Suppressor macrophage (primary cell): ENCODE measurements at regions not wholly inside any gene's neighbourhood (a gene's known extent, or its start where the extent isn't known, plus 50 kb on each side); places are given as distances from the start of the nearest gene placed in this dataset.
"Not testable (repeated sequence)": the region's sequence is repeated elsewhere in the genome, so short reads cannot be mapped to it uniquely, and the experiment has no call there.

ENCODE experiments used
- DNase-seq, 4 experiments: peaks; one replicate each; pipeline ENCODE4 v3.0.0-alpha.2; 2020 to 2022

DNA sequence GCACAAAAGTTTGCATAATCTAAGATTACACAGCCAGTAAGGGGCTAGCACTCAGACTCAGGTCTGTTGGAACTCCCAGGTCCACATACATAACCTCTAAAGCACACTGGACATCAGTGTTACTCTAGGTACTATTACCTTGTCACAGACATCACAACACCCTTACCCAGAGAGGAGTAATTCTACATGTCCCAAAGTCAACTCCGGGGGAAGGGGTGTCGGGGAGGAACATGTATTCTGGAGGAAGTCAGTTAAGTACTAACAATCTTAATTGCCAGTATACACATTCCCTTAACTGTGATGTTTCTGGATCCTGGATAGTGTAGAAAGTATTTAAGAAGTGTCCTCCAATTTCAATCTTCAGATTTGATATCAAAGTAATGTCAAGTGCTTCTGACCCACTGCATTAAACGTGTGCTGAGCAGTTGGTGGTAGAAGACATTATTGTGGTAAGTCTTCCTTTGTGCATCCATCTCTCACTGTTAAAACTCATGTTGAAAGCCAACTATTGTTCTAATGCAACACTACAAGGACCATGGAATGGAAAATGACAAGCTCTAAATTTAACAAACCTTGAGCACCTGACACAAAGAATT is 155.4 kb downstream of the CRPPA start:
- no peak for DNase-seq

- DNase-seq, result no peak
Observed at GRCh38 chr7:16264823-16265804, 156.2 kb downstream of the CRPPA start.

- DNase-seq, result no peak
Observed at GRCh38 chr7:16264036-16264819, 157.1 kb downstream of the CRPPA start.

DNA sequence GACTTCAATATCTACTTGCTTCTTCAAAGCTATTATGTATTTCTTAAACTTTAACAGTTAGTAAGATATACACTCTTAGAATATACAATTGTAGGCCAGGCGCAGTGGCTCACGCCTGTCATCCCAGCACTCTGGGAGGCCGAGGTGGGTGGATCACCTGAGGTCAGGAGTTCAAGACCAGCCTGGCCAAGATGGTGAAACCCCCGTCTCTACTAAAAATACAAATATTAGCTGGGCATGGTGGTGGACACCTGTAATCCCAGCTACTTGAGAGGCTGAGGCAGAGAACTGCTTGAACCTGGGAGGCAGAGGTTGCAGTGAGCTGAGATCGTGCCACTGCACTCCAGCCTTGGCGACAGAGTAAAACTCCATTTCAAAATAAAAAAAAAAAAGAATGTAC is 158.0 kb downstream of the CRPPA start:
- DNase-seq, result not testable (repeated sequence)

DNA sequence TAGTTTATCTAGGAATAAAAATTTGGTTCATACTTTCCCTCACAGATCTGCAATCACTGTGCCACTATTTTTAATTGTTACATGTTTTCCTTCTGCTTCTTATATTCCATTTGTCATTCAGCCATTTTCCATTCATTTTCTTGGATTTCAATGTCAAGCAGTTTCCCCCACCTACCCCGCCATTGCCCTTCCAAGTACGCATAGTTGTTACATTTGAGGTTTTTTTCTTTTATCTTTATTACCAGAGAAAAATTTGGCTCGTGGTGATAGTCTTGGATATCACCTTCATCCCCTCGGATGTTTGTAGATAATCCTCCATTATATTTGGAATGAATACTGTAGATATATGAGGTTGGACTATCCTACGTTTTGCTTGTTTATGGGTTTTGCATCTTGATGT is 159.7 kb downstream of the CRPPA start:
- no peak for DNase-seq

GRCh38 chr7:16261100-16261499 is 160.2 kb downstream of the CRPPA start:
- no peak for DNase-seq

DNA sequence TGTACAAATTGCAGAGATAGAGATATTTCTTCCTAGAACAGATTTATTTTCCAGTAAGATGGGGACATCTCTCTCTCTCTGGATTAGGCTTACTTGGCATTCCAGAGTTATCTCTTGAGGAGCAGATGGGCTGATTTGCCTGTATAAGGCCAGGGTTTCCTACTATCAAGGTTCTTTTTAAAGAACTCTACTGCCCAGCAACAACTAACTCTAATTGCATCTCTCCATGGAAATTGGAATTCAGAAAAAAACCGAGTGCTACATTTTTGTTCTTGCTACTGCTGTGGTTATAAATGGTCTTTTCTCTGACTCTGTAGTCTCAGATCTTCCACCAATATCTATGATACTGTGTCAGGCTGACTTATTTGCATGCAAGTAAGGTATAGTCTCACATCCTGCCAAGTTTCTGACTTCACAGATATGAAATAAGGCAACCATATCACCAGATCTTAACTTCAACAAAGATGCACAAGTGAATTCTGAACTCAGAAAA is 161.1 kb downstream of the CRPPA start:
- no peak for DNase-seq

- DNase-seq, result not testable (repeated sequence)
Observed at GRCh38 chr7:16256419-16256818, 164.9 kb downstream of the CRPPA start.

GRCh38 chr7:16255952-16256351 is 165.4 kb downstream of the CRPPA start:
- DNase-seq, result not testable (repeated sequence)

DNA sequence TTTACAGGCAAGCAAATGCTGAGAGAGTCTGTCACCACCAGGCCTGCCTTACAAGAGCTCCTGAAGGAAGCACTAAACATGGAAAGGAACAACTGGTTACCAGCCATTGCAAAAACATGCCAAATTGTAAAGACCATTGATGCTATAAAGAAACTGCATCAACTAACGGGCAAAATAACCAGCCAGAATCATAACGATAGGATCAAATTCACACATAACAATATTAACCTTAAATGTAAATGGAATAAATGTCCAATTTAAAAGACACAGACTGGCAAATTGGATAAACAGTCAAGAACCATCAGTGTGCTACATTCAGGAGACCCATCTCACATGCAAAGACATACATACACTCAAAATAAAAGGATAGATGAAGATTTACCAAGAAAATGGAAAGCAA is 170.7 kb downstream of the CRPPA start:
- DNase-seq, result not testable (repeated sequence)

DNA sequence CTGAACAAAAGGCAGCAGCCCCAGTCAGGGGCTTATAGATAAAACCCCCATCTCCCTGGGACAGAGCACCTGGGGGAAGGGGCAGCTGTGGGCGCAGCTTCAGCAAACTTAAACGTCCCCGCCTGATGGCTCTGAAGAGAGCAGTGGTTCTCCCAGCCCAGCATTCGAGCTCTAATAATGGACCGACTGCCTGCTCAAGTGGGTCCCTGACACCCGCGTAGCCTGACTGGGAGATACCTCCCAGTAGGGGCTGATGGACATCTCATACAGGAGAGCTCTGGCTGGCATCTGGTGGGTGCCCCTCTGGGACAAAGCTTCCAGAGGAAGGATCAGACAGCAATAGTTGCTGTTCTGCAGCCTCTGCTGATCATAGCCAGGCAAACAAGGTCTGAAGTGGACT is 172.1 kb downstream of the CRPPA start:
- DNase-seq, result not testable (repeated sequence)

DNA sequence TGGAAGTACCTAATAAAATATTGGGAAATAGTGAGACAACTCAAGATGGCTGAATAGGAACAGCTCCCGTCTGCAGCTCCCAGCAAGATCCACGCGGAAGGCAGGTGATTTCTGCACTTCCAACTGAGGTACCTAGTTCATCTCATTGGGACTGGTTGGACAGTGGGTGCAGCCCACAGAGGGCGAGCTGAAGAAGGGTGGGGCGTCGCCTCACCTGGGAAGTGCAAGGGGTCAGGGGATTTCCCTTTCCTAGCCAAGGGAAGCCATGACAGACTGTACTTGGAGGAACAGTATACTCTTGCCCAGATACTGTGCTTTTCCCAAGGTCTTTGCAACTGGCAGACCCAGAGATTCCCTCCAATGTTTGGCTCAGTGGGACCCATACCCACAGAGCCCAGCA is 172.8 kb downstream of the CRPPA start:
- DNase-seq, result not testable (repeated sequence)

- no peak for DNase-seq
Observed at GRCh38 chr7:16244469-16244868, 176.9 kb downstream of the CRPPA start.

- no peak for DNase-seq
Observed at GRCh38 chr7:16242920-16243319, 178.4 kb downstream of the CRPPA start.

DNA sequence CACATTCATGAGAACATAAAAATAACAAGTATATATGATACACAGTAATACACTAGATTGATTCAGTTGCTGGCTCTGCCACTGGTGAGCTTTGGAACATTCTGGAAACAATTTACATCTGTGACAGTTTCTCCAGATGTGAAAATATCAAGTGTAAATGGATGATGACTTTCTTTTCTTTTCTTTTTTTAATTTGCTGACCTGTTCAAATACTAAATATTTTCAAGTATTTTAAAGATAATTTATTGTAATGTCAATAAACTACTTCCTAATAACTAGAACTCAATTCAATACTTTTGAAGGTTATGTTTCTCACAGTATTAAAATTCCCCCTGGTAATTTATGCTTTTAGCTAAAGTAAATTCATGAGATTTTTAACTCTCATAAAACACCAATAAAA is 180.3 kb downstream of the CRPPA start:
- DNase-seq, result no peak

DNA sequence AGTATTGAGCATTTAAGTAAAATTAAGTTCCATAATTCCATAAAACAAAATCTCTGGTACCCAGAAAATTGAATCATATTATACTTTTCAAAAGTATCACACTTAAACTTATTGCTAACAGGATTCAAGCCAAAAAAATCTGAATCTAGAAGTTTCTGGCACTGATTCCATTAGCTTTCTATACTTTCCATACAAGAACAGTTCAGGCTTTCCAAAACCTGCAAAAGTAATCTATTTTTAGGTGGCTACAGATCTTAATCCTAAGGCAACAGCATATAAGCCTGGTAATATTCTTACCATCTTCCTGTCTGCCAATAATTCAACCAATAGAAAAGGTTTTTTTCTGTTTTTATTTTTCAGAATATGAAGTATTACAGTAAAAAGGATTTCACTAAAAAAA is 185.0 kb downstream of the CRPPA start:
- no peak for DNase-seq

- no peak for DNase-seq
Observed at GRCh38 chr7:16235147-16236114, 185.9 kb downstream of the CRPPA start.

DNA sequence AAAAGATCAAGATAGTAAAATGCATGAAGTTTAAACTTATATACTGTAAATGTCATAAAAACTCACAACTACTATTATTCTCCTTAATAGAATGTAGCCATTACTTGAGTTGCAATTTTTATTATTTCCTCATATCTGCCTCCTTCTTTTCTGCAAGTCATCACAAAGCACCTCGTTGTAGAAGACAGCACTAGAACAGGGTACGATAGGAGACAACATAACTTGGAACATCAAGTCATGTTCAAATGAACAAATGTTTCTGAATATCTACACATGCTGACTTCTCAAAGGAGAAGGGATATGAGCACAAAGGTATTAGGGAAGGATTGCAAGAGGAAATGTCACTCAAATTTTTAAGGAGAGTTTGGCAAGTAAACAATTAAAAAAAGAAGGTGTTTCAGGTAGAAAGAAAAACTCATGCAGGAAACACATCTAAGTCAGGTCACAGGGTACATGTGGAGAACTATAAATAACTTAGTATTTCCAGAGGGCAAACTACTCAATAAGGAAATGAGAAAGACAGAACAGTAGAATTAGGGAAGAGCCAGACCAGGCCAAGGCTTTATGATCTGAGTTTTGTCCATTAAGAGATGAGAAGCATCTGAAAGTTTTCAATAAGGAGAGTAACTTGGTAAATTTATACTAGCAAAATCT is 186.7 kb downstream of the CRPPA start:
- no peak for DNase-seq

DNA sequence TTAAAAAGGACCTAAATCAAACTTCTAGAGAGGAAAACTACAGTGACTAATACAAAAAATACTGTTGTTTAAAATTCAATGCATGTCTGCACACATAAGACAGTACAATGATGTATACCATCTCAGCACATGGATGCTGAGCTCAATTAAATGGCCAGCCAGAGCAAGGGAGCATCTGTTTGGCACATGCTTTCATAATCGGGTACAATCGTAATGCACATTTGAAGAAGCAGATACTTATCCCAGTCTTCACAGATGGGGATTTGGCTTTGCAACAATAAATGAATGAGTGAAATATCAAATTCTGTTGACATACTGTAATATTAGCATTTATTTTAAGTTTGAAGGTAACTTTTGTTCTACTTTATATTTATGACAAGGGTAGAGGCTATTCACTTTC is 187.8 kb downstream of the CRPPA start:
- DNase-seq, result no peak

DNA sequence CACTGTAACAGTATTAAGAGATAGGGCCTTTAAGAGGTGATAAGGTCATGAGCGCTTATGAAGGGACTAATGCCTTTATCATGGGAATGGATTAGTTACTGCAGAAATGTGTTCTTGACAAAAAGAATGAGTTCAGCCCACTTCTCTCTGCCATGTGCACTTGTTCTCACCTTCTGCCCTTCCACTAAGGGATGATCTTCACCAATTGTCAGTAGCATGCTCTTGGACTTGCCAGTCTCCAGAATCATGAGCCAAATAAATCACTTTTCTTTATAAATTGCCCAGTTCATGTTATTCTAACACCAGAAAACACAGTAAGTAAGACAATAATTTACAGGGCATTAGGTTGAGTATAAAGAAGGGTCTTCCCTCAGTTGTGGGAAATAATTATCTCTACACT is 189.1 kb downstream of the CRPPA start:
- DNase-seq, result no peak
